MM.1S (cell line): ENCODE measurements at regions not wholly inside any gene's neighbourhood (a gene's known extent, or its start where the extent isn't known, plus 50 kb on each side); places are given as distances from the start of the nearest gene placed in this dataset.

Experiments used
- DNase-seq: peaks from one replicate; pipeline ENCODE4 v3.0.0-alpha.2; 2015
- H2AFZ ChIP-seq: fragments of 300-600 bp; sonication (generic); 2 replicates; pipeline ENCODE4 v1.6.0; 2016; ENCODE audit warnings: antibody characterized with exemption, low read length
- H3F3A ChIP-seq: fragments of 300-600 bp; sonication (generic); 2 replicates; pipeline ENCODE4 v1.6.1; 2016; ENCODE audit warnings: mild to moderate bottlenecking, antibody characterized with exemption, low read length, moderate library complexity, mixed read lengths; ENCODE audit not compliant: insufficient read depth
- H3K27ac ChIP-seq: fragments of 300-600 bp; sonication (generic); 2 replicates; pipeline ENCODE4 v1.5.1; 2016; ENCODE audit warnings: mild to moderate bottlenecking, low read length
- H3K27me3 ChIP-seq: fragments of 300-600 bp; sonication (generic); replicated peaks from 2 replicates; pipeline ENCODE4 v1.6.0; 2016; ENCODE audit warnings: low read length; ENCODE audit not compliant: insufficient read depth
- H3K36me3 ChIP-seq: fragments of 300-600 bp; sonication (generic); replicated peaks from 2 replicates; pipeline ENCODE4 v1.6.1; 2016; ENCODE audit warnings: mild to moderate bottlenecking, low read length, mixed read lengths; ENCODE audit not compliant: insufficient read depth
- H3K4me1 ChIP-seq: fragments of 300-600 bp; sonication (generic); 2 replicates; pipeline ENCODE4 v1.6.1; 2016; ENCODE audit warnings: low read length, mixed read lengths
- H3K4me2 ChIP-seq: fragments of 300-600 bp; sonication (generic); 2 replicates; pipeline ENCODE4 v1.6.0; 2016; ENCODE audit warnings: low read depth, low read length
- H3K4me3 ChIP-seq: fragments of 300-600 bp; sonication (generic); 2 replicates; pipeline ENCODE4 v1.5.1; 2016; ENCODE audit warnings: low read length, mixed read lengths
- H3K79me2 ChIP-seq: fragments of 300-600 bp; sonication (generic); 2 replicates; pipeline ENCODE4 v1.6.1; 2016; ENCODE audit warnings: mixed run types, low read length, mixed read lengths
- H3K9ac ChIP-seq: fragments of 300-600 bp; sonication (generic); 2 replicates; pipeline ENCODE4 v1.6.1; 2016; ENCODE audit warnings: low read length, mixed read lengths
- H3K9me2 ChIP-seq: fragments of 300-600 bp; sonication (generic); replicated peaks from 2 replicates; pipeline ENCODE4 v1.6.1; 2016; ENCODE audit warnings: mild to moderate bottlenecking, low read length, mixed read lengths; ENCODE audit not compliant: insufficient read depth
- H3K9me3 ChIP-seq: fragments of 300-600 bp; sonication (generic); replicated peaks from 2 replicates; pipeline ENCODE4 v1.6.1; 2016; ENCODE audit warnings: mild to moderate bottlenecking, low read length, mixed read lengths; ENCODE audit not compliant: insufficient read depth
- H4K20me1 ChIP-seq: fragments of 300-600 bp; sonication (generic); 2 replicates; pipeline ENCODE4 v1.6.1; 2016; ENCODE audit warnings: mild to moderate bottlenecking, low read length, moderate library complexity, mixed read lengths; ENCODE audit not compliant: insufficient read depth
- EZH2 ChIP-seq: fragments of 300-600 bp; sonication (generic); optimal IDR thresholded peaks from 2 replicates; pipeline ENCODE3; 2017; ENCODE audit warnings: low read depth, mild to moderate bottlenecking, antibody characterized with exemption, low read length, mixed read lengths
- EZH2phosphoT487 ChIP-seq: fragments of 300-600 bp; sonication (generic); IDR thresholded peaks from 2 replicates; pipeline ENCODE4 v1.6.1; 2018; ENCODE audit warnings: antibody characterized with exemption, low read length
- TF ChIP-seq, protein P1 (sequence below): fragments of 300-600 bp; sonication (generic); IDR thresholded peaks from 2 replicates; pipeline ENCODE4 v1.5.1; 2016; ENCODE audit warnings: antibody characterized with exemption, low read length, mixed read lengths

DNA sequence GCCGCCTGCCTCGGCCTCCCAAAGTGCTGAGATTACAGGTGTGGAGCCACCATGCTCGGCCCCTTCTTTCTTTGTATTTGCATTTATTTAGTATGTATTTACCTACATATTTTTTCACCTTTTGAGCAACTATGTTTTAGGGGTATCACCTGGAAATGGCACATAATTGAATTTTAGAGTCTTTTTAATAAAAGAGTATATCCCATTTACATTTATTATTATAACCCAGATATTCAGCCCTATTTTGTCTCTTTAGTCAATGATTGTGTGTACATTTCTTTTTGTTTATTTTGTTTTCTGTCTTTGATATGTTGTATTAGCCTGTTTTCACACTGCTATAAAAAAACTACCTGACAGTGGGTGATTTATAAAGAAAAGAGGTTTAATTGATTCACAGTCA, 56.8 kb upstream of the CCND1 start:
- no peak overlapping the region for H3K9ac ChIP-seq

DNA sequence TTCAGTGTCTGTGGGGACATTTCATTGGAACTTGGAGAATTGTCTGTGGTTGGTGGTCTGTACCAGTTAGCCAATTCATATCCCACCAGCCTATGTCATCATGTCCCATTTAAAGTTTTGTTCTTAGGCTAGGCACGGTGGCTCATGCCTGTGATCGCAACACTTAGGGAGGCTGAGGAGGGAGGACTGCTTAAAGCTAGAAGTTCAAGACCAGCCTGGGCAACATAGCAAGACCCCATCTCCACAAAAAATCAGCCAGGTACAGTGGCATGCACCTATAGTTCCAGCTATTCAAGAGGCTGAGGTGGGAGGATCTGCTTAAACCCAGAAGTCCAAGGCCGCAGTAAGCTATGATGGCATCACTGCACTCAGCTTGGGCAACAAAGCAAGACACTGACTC, 55.6 kb upstream of the CCND1 start:
- H3F3A ChIP-seq = no peaks in the 10 kb centered on the region
- no peaks in the 10 kb centered on the region for H3K27me3 ChIP-seq
- no peak overlapping the region for H3K27ac ChIP-seq
- H2AFZ ChIP-seq = no peak overlapping the region
- H3K4me1 ChIP-seq = peaks cover 16% of the 10 kb centered on the region
- no peak for TF ChIP-seq EZH2
- no peak for TF ChIP-seq EZH2phosphoT487
- TF ChIP-seq, protein P1, sequence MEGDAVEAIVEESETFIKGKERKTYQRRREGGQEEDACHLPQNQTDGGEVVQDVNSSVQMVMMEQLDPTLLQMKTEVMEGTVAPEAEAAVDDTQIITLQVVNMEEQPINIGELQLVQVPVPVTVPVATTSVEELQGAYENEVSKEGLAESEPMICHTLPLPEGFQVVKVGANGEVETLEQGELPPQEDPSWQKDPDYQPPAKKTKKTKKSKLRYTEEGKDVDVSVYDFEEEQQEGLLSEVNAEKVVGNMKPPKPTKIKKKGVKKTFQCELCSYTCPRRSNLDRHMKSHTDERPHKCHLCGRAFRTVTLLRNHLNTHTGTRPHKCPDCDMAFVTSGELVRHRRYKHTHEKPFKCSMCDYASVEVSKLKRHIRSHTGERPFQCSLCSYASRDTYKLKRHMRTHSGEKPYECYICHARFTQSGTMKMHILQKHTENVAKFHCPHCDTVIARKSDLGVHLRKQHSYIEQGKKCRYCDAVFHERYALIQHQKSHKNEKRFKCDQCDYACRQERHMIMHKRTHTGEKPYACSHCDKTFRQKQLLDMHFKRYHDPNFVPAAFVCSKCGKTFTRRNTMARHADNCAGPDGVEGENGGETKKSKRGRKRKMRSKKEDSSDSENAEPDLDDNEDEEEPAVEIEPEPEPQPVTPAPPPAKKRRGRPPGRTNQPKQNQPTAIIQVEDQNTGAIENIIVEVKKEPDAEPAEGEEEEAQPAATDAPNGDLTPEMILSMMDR = no peak
- no peaks in the 10 kb centered on the region for H3K9me2 ChIP-seq
- DNase-seq = no peak
- H3K4me2 ChIP-seq = no peak overlapping the region
- H3K4me3 ChIP-seq = no peak overlapping the region
- H3K9me3 ChIP-seq = no peaks in the 10 kb centered on the region
- H3K79me2 ChIP-seq = no peaks in the 10 kb centered on the region
- H3K9ac ChIP-seq = no peak overlapping the region
- H3K36me3 ChIP-seq = no peaks in the 10 kb centered on the region
- H4K20me1 ChIP-seq = no peaks in the 10 kb centered on the region

More for the DNA sequence above, 56.8 kb upstream of the CCND1 start:
- H3K9me3 ChIP-seq = no peaks in the 10 kb centered on the region
- no peaks in the 10 kb centered on the region for H3F3A ChIP-seq
- H3K4me1 ChIP-seq = peaks cover 18% of the 10 kb centered on the region
- no peak overlapping the region for H3K27ac ChIP-seq
- H2AFZ ChIP-seq = no peak overlapping the region
- H3K27me3 ChIP-seq = no peaks in the 10 kb centered on the region
- H3K4me3 ChIP-seq = no peak overlapping the region
- no peaks in the 10 kb centered on the region for H3K9me2 ChIP-seq
- H4K20me1 ChIP-seq = no peaks in the 10 kb centered on the region
- no peak for TF ChIP-seq EZH2phosphoT487
- no peak for TF ChIP-seq EZH2
- TF ChIP-seq, protein P1 = no peak
- H3K79me2 ChIP-seq = no peaks in the 10 kb centered on the region
- DNase-seq = no peak
- no peak overlapping the region for H3K4me2 ChIP-seq
- H3K36me3 ChIP-seq = no peaks in the 10 kb centered on the region

DNA sequence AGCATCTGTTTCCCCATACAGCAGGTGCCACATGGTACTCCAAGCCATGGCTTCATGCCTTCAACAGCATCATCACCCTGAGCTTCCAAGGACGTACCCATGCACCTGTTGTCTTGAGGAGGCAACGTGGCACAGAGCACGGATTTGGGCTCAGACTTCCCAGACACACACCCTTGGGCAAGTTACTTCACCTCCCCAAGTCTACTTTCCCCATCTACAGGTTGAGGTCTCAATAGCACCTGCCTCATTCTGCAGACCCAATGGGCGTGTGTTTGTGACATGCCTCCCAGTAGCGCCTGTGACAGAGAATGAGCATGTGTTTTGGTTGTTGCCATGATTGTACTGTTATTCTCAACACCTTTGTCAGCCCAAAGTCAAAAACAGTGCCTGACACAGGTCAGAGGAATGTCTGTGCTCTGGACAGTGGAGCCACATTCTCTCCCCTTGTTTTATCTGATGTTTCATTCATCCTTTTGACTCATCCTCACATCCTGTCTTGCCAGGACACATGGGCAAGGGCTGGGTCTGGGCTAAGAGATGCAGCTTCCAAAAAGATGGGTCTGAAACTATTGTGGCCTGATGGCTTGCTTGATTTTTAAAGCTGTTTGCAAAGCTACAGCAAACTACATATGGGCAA, 53.4 kb upstream of the CCND1 start:
- H4K20me1 ChIP-seq = no peaks in the 10 kb centered on the region
- TF ChIP-seq, protein P1 = no peak
- no peak for TF ChIP-seq EZH2phosphoT487
- TF ChIP-seq EZH2 = no peak
- no peak overlapping the region for H3K4me2 ChIP-seq
- H3K4me3 ChIP-seq = no peak overlapping the region
- no peak for DNase-seq
- no peaks in the 10 kb centered on the region for H3F3A ChIP-seq
- H3K36me3 ChIP-seq = no peaks in the 10 kb centered on the region
- no peaks in the 10 kb centered on the region for H3K9me3 ChIP-seq
- peaks cover 24% of the 10 kb centered on the region for H3K4me1 ChIP-seq
- H3K27me3 ChIP-seq = no peaks in the 10 kb centered on the region
- no peak overlapping the region for H3K27ac ChIP-seq
- no peak overlapping the region for H3K9ac ChIP-seq
- no peak overlapping the region for H2AFZ ChIP-seq
- no peaks in the 10 kb centered on the region for H3K9me2 ChIP-seq
- no peaks in the 10 kb centered on the region for H3K79me2 ChIP-seq
